ENCODE measurements at regions not wholly inside any gene's neighbourhood (a gene's known extent, or its start where the extent isn't known, plus 50 kb on each side); places are given as distances from the start of the nearest gene placed in this dataset.

DNA sequence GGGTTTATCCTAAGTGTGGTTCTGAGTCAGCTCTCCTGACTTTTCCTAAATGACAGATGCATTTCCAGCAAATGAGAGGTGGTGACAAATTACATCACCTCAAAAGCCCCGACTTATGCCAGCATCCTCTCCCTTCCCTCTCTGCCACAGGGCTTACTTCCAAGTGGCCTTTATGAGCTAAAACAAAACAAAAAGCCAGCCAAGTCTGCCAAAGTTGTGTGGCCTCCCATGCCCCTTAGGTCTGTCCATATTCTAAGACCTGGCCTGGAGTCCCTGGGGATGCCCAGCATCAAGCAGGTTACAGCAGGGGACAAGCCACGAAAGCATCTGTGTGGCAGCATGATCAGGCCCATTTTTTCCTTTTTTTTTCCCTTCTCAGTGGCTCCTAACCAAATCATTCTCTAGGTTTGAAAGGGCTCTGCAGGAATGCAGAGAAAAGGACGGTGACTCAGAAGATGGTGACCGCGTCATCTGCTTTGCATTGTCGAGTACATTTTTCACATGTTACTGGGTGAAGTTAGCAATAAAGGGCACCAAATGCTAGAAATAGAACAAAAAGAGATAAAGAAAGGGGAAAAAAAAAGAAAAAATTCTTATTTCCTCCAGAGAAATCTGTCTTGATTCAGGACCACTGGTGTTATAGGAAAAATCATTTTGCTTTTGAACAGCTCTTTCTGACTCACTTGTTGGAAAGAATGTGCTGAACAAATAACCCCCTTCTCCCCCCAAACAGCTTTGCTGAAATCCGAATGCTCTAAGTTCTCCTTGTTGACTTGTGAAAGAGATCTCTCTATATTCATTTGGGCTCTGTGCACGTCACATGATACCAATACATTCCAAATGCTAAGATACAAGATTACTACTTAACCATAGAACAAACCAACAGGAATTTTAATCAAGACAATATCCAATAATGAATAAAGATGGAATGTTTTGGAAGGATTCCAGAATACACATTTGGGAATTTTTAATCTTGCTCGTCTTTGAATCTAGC, 178.7 kb downstream of the EN1 start:
- CTCF ChIA-PET: no interaction called here
- H3K9me3 Mint-ChIP-seq (ENCODE audit: insufficient read depth): no peaks in the 10 kb centered on the region
- H3K27me3 Mint-ChIP-seq (ENCODE audit: low read depth): no peaks in the 10 kb centered on the region
- H3K27ac Mint-ChIP-seq: no peak overlapping the region
- POLR2A ChIA-PET: no interaction called here
- no peak overlapping the region for H3K4me3 Mint-ChIP-seq
- no peaks in the 10 kb centered on the region for H3K36me3 Mint-ChIP-seq (ENCODE audit: low read depth)
- no peak for ATAC-seq
- H3K4me1 Mint-ChIP-seq (ENCODE audit: low read depth): no peaks in the 10 kb centered on the region
- DNase-seq: no peak

- CTCF ChIA-PET: no interaction called here
- no peaks in the 10 kb centered on the region for H3K4me1 Mint-ChIP-seq (ENCODE audit: low read depth)
- no peak overlapping the region for H3K27ac Mint-ChIP-seq
- POLR2A ChIA-PET: no interaction called here
- DNase-seq (no peak), ATAC-seq (no peak)
- H3K27me3 Mint-ChIP-seq (ENCODE audit: low read depth): no peaks in the 10 kb centered on the region
- H3K36me3 Mint-ChIP-seq (ENCODE audit: low read depth): no peaks in the 10 kb centered on the region
- no peaks in the 10 kb centered on the region for H3K9me3 Mint-ChIP-seq (ENCODE audit: insufficient read depth)
- H3K4me3 Mint-ChIP-seq: no peak overlapping the region
Measured at GRCh38 chr2:118667964-118668363, 179.5 kb downstream of the EN1 start.

DNA sequence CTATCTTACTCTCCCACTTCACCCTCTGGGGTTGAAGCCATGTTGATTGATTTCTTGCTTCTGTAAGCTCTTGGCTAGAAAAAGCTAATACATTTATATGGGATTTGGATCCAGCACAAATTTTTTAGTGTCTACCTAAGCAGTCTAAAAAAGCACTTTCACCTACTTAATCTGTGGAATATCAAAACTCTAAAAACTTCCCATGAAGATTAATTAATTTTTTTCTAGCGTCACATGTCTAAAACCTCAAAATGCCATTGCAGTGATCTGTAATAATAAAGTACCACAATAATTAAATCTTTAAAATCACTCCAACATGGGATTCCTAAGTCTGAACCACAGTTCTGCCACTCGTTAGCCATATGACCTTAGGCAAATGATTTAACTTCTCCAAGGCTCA, 180.1 kb downstream of the EN1 start:
- ChIA-PET POLR2A (no interaction called here), CTCF (no interaction called here)
- no peak for ATAC-seq
- no peak overlapping the region for H3K27ac Mint-ChIP-seq
- no peak overlapping the region for H3K4me3 Mint-ChIP-seq
- H3K4me1 Mint-ChIP-seq (ENCODE audit: low read depth): no peaks in the 10 kb centered on the region
- H3K36me3 Mint-ChIP-seq (ENCODE audit: low read depth): no peaks in the 10 kb centered on the region
- no peaks in the 10 kb centered on the region for H3K27me3 Mint-ChIP-seq (ENCODE audit: low read depth)
- DNase-seq: no peak
- H3K9me3 Mint-ChIP-seq (ENCODE audit: insufficient read depth): no peaks in the 10 kb centered on the region

- no peaks in the 10 kb centered on the region for H3K9me3 Mint-ChIP-seq (ENCODE audit: insufficient read depth)
- no peaks in the 10 kb centered on the region for H3K27me3 Mint-ChIP-seq (ENCODE audit: low read depth)
- no peaks in the 10 kb centered on the region for H3K4me1 Mint-ChIP-seq (ENCODE audit: low read depth)
- no peak overlapping the region for H3K4me3 Mint-ChIP-seq
- H3K36me3 Mint-ChIP-seq (ENCODE audit: low read depth): no peaks in the 10 kb centered on the region
- no peak for ATAC-seq
- CTCF ChIA-PET: no interaction called here
- DNase-seq: no peak
- POLR2A ChIA-PET: interaction anchor here (0.5 kb wide), 1 partner anchor 1383 kb away, joined by 5 read pairs; no protein-coding TSS in a partner anchor
- H3K27ac Mint-ChIP-seq: no peak overlapping the region
Measured at GRCh38 chr2:118665784-118666529, 181.5 kb downstream of the EN1 start.

GRCh38 chr2:118661179-118661578, 186.3 kb downstream of the EN1 start:
- Mint-ChIP-seq H3K27ac (no peak overlapping the region), H3K27me3 (ENCODE audit: low read depth) (no peaks in the 10 kb centered on the region), H3K9me3 (ENCODE audit: insufficient read depth) (no peaks in the 10 kb centered on the region), H3K4me1 (ENCODE audit: low read depth) (no peaks in the 10 kb centered on the region), H3K4me3 (no peak overlapping the region), H3K36me3 (ENCODE audit: low read depth) (no peaks in the 10 kb centered on the region)
- ATAC-seq (no peak), DNase-seq (no peak)
- CTCF ChIA-PET: no interaction called here
- POLR2A ChIA-PET: no interaction called here

DNA sequence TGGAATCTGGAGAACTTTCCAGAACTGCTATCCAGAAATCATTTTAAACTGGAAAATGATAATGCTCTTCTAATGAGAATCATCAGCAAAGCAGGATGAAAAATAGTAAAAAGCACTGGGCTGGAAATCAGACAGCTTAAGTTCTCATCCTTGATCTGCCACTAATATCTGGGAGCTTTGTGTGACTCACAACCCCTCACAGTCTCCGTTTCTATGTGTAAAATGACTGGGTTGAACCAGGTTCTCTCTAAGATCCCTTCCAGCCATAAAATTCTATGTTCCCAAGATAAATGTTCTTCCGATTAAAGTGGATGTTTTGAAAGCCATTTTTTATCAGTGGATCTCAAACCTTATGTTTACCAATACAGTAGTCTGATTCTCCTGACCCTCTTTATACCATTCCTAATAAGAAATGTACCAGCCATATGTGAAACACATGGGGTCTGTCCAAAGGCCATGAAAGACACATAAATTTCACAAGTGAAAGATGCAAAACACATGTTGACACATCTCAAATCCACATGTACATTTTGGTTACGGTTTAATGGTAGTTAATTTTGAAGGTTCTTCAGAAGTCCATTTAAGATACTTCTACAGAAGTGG, 188.8 kb downstream of the EN1 start:
- Mint-ChIP-seq H3K4me3 (no peak overlapping the region), H3K27ac (no peak overlapping the region), H3K4me1 (ENCODE audit: low read depth) (no peaks in the 10 kb centered on the region), H3K9me3 (ENCODE audit: insufficient read depth) (no peaks in the 10 kb centered on the region), H3K27me3 (ENCODE audit: low read depth) (no peaks in the 10 kb centered on the region), H3K36me3 (ENCODE audit: low read depth) (no peaks in the 10 kb centered on the region)
- no peak for DNase-seq
- ATAC-seq: no peak
- POLR2A ChIA-PET: no interaction called here
- CTCF ChIA-PET: no interaction called here

GRCh38 chr2:118657466-118657865, 190.0 kb downstream of the EN1 start:
- no peaks in the 10 kb centered on the region for H3K36me3 Mint-ChIP-seq (ENCODE audit: low read depth)
- DNase-seq: no peak
- H3K9me3 Mint-ChIP-seq (ENCODE audit: insufficient read depth): no peaks in the 10 kb centered on the region
- H3K4me1 Mint-ChIP-seq (ENCODE audit: low read depth): no peaks in the 10 kb centered on the region
- no peak overlapping the region for H3K27ac Mint-ChIP-seq
- CTCF ChIA-PET: no interaction called here
- H3K27me3 Mint-ChIP-seq (ENCODE audit: low read depth): no peaks in the 10 kb centered on the region
- ATAC-seq: no peak
- no peak overlapping the region for H3K4me3 Mint-ChIP-seq
- POLR2A ChIA-PET: no interaction called here

- CTCF ChIA-PET: no interaction called here
- POLR2A ChIA-PET: no interaction called here
- ATAC-seq: no peak
- H3K36me3 Mint-ChIP-seq (ENCODE audit: low read depth): no peaks in the 10 kb centered on the region
- no peaks in the 10 kb centered on the region for H3K9me3 Mint-ChIP-seq (ENCODE audit: insufficient read depth)
- no peak overlapping the region for H3K27ac Mint-ChIP-seq
- H3K27me3 Mint-ChIP-seq (ENCODE audit: low read depth): no peaks in the 10 kb centered on the region
- H3K4me3 Mint-ChIP-seq: no peak overlapping the region
- DNase-seq: no peak
- H3K4me1 Mint-ChIP-seq (ENCODE audit: low read depth): no peaks in the 10 kb centered on the region
Measured at GRCh38 chr2:118654945-118655344, 192.5 kb downstream of the EN1 start.

DNA sequence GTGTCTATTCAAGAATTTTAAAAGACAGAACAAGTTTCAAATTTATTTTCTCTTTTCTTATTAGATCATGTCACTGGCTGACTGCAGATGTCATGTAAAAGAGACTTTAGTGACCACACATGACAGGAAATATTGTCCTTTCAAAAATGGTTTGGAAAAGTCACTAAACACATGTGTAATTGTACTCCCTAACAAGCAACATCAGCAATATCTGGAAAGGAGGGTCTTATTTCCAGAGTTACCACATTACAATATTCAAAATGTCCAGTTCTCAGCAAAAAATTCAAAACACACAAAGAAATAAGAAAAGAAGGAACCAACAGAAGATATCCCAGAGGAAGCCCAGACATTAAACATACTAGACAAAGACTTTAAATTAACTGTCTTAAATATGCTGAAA, 197.1 kb downstream of the EN1 start:
- H3K4me3 Mint-ChIP-seq: no peak overlapping the region
- H3K36me3 Mint-ChIP-seq (ENCODE audit: low read depth): no peaks in the 10 kb centered on the region
- no peaks in the 10 kb centered on the region for H3K9me3 Mint-ChIP-seq (ENCODE audit: insufficient read depth)
- H3K27ac Mint-ChIP-seq: no peak overlapping the region
- H3K4me1 Mint-ChIP-seq (ENCODE audit: low read depth): no peaks in the 10 kb centered on the region
- no peak for ATAC-seq
- ChIA-PET CTCF (no interaction called here), POLR2A (no interaction called here)
- H3K27me3 Mint-ChIP-seq (ENCODE audit: low read depth): no peaks in the 10 kb centered on the region
- no peak for DNase-seq

GRCh38 chr2:118645876-118646275, 201.6 kb downstream of the EN1 start:
- Mint-ChIP-seq H3K27me3 (ENCODE audit: low read depth) (peaks cover 3% of the 10 kb centered on the region), H3K9me3 (ENCODE audit: insufficient read depth) (no peaks in the 10 kb centered on the region), H3K27ac (no peak overlapping the region), H3K4me3 (no peak overlapping the region), H3K36me3 (ENCODE audit: low read depth) (no peaks in the 10 kb centered on the region), H3K4me1 (ENCODE audit: low read depth) (no peaks in the 10 kb centered on the region)
- ChIA-PET POLR2A (no interaction called here), CTCF (no interaction called here)
- DNase-seq: no peak
- no peak for ATAC-seq

DNA sequence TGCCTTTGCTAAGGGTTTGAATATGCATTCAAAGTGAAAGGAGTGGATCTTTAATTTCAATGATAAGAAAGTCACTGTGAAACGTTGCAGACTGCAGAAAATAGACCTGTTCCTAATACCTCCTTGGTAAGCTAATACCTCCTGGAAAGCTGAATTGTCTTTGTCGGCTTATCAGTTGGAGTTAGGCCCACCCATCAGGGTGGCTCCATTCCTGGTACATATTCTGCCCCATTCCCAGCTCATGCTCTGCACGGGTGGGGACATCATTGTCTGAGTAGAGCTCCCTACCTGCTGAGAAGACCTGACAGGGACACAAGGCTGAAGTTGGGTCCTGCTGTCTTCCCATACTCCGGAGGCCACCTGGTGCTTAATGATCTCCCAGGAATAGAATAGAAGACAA, 203.3 kb downstream of the EN1 start:
- H3K36me3 Mint-ChIP-seq (ENCODE audit: low read depth): no peaks in the 10 kb centered on the region
- H3K4me1 Mint-ChIP-seq (ENCODE audit: low read depth): no peaks in the 10 kb centered on the region
- ChIA-PET CTCF (no interaction called here), POLR2A (no interaction called here)
- DNase-seq (no peak), ATAC-seq (no peak)
- H3K4me3 Mint-ChIP-seq: no peak overlapping the region
- no peaks in the 10 kb centered on the region for H3K9me3 Mint-ChIP-seq (ENCODE audit: insufficient read depth)
- H3K27ac Mint-ChIP-seq: no peak overlapping the region
- peaks cover 3% of the 10 kb centered on the region for H3K27me3 Mint-ChIP-seq (ENCODE audit: low read depth)

GRCh38 chr2:118643294-118643693, 204.2 kb downstream of the EN1 start:
- no peak overlapping the region for H3K27ac Mint-ChIP-seq
- CTCF ChIA-PET: no interaction called here
- no peaks in the 10 kb centered on the region for H3K36me3 Mint-ChIP-seq (ENCODE audit: low read depth)
- DNase-seq: no peak
- no peaks in the 10 kb centered on the region for H3K9me3 Mint-ChIP-seq (ENCODE audit: insufficient read depth)
- H3K4me1 Mint-ChIP-seq (ENCODE audit: low read depth): no peaks in the 10 kb centered on the region
- POLR2A ChIA-PET: no interaction called here
- no peak overlapping the region for H3K4me3 Mint-ChIP-seq
- ATAC-seq: no peak
- peaks cover 3% of the 10 kb centered on the region for H3K27me3 Mint-ChIP-seq (ENCODE audit: low read depth)
